ENCODE measurements at regions not wholly inside any gene's neighbourhood (a gene's known extent, or its start where the extent isn't known, plus 50 kb on each side); places are given as distances from the start of the nearest gene placed in this dataset.

DNA sequence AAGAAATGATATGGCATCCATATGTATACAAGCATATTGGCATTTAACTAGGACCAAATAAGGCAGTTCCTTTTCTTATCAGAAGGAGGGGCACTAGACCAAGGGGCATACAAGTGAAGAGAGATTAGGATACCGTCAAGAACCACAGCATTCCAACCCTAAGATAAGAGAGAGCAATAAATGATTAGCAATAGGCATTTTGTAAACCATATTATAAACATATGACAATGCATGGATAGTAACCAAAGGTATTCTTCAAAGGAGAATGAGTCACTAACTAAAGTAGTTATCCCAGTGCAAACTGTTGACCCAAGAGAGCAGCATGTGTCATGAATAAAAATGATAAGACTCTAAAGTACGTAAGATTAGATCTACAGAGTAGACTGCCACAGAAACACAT is 500.9 kb upstream of the HTR2A start:
- TF ChIP-seq CTCF (IDR thresholded peaks at IDR 0.05; ENCODE audit: low read depth, low read length, missing input control) (no peak), YY1 (IDR thresholded peaks at IDR 0.05) (no peak), TAF1 (conservative IDR thresholded peaks at IDR 0.05) (no peak), NR2F2 (IDR thresholded peaks at IDR 0.05) (no peak), ATF3 (IDR thresholded peaks at IDR 0.05) (no peak), REST (IDR thresholded peaks at IDR 0.05) (no peak), GABPA (IDR thresholded peaks at IDR 0.05 in 1 of 2, conservative IDR thresholded peaks at IDR 0.05 in 1 of 2) (no peak), RAD21 (IDR thresholded peaks at IDR 0.05) (no peak), EGR1 (IDR thresholded peaks at IDR 0.05; ENCODE audit: low read depth in 2 of 2) (no peak), JUND (IDR thresholded peaks at IDR 0.05) (no peak), HNF4A (conservative IDR thresholded peaks at IDR 0.05) (no peak)
